C1 segment of cervical spinal cord (tissue), 14 donors: ENCODE measurements at regions not wholly inside any gene's neighbourhood (a gene's known extent, or its start where the extent isn't known, plus 50 kb on each side); places are given as distances from the start of the nearest gene placed in this dataset.

Experiments
- DNase-seq, 14 donors: peaks; one replicate each; lab custom pipeline; 2025; lab: John Stamatoyannopoulos, UW

DNA sequence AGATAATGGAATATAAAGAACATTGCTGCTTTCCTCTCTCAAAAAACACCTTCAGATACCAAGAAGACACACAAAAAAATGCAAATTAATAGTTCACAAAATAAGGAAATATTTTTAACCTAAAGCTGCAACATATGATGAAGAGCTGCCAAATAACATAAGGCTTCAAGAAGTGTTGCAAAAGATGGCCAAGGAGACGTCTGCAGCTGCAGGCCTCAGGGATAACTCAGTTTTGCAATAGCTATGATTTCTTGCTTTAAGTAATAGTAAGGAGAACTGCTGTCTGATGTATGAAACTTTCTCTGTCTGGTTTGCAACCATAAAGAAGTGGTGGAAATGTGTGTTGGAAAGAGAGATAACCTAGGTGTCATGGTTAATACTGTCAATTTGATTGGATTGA is 1237.5 kb downstream of the MRPL39 start:
- DNase-seq = no peak

GRCh38 chr21:24369278-24369677 is 1238.0 kb downstream of the MRPL39 start:
- DNase-seq = no peak

DNA sequence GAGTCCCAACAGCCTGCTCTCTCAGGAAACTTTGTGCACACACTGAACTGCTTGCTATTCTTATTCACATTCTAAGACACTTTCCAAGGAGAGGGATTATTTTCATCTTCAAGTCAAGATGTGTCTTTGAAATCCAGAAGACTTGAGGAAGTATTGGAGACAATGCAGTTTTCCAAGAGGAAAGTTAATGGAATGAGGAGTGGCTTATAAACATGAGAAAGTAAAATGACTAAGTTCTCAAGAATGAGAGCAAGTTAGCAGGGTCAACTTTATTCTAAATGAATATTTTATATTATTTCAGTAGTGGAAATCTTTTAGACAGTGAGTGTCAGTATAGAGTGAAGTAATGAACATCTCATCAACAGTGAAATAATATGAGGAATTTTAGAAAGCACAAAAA is 1239.3 kb downstream of the MRPL39 start:
- no peak for DNase-seq

DNA sequence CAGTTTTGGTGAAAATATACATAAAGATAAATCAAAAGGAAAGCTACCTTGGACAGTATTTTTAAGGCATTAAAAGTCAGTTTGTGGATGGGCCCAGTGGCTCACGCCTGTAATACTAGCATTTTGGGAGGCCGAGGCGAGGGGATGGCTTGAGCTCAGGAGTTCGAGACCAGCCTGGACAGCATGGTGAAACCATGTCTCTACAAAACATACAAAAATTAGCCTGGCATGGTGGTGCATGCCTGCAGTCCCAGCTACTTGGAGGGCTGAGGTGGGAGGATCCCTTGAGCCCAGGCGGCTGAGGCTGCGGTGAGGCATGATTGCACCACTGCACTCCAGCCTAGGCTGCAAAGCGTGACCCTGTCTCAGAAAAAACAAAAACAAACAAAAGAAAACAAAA is 1253.8 kb downstream of the MRPL39 start:
- no peak for DNase-seq

DNA sequence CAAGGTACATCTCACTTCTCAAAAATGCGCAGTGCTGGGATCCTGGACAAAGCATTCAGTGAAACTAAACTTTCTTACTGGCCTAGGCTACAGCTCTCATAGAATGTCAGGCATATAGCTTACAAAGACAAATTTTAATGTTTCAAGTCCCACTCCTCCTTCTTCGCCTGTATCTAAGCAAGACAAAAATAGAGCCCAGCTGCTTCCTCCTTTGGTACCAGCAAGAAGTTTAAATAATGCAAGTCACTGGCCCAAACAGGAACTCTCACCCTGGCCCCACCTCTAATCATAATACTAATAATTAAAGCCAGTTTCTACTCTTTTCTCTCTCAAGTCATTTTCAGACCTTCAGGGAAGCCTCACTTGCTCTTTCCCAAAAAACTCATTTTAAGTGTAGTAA is 1267.9 kb downstream of the MRPL39 start:
- DNase-seq = no peak

GRCh38 chr21:24336491-24336890 is 1270.8 kb downstream of the MRPL39 start:
- DNase-seq = no peak

- DNase-seq = no peak
These were observed 1283.7 kb downstream of the MRPL39 start for GRCh38 chr21:24323536-24323935.

DNA sequence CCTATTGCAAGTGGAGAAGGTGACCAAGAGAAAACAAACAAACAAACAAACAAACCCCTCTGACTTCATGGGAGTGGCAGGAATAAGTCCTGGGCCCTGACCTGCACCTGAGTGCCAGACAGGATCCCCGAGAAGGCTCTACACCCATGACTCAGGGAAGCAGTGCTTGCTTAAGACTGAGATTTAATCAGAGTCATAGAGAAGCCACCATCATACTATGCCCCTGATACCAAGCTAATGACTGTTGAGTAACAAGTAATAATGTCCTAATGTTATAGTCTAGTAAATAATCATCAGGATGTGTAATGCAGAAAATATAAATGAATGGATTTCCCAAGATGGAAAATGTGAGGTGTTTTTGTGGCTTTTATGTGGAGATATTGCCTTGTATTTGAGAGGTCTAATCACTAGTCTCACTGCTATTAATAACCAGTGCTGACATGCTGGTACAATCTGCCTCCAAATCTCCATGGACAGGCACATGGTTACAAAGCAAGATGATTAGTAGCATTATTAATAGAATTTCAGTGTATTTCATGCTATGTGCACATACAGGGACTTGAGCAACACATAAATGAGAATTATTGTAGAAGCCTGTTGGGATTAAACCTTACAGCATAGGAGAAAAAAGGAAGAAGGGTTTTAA is 1290.9 kb downstream of the MRPL39 start:
- no peak for DNase-seq

- no peak for DNase-seq
These were observed 1296.5 kb downstream of the MRPL39 start for GRCh38 chr21:24310788-24311187.

- DNase-seq = no peak
These were observed 1299.1 kb downstream of the MRPL39 start for GRCh38 chr21:24308183-24308582.

- no peak for DNase-seq
These were observed 1304.9 kb downstream of the MRPL39 start for GRCh38 chr21:24302400-24302799.

GRCh38 chr21:24298040-24298439 is 1309.2 kb downstream of the MRPL39 start:
- no peak for DNase-seq

DNA sequence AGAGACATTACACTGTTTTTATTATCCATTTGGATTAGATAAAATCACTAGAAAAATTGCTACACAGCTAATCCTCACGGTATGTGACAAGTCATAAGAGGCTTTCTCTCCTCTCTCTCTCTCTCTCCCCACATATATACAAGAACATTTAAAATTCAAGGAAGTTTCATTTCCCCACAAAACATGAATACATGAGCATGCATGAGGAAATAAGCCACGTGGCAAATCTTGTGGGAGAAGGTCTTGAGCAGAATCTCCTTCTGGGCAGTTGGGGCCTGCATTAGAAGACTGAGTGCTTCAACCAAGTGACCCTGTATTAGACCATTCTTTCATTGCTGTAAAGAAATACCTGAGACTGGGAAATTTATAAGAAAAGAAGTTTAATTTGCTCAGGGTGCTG is 1313.1 kb downstream of the MRPL39 start:
- no peak for DNase-seq

DNA sequence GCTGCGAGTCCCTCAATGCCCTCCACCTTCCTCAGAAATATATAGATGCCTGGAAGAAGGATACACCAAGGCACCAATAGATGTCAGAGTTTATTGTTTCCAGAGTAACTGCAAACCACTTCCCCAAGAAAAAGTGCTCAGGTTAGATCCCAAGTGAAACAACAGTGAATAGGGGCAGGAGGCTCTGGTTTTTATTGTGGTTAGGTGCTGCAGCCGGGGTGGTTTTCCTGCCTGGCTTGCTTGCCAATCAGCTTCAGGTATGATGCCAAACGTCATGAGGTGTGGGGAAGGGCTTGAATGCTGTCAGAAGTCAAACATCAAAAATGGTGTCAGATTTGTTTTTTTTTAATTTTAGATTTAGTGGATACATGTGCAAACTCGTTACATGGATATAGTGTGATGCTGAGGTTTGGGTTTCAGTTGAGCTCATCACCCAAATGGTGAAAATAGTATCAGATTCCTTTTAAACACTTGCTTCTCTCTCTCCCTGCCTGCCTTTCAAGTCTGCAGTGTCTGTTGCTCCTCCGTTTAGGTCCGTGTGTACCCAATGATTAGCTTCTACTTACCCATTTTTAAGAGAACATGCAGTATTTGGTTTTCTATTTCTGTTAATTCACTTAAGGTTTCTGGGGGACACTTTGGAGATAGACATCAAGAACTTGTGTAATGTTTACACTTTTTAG is 1317.0 kb downstream of the MRPL39 start:
- DNase-seq = no peak

DNA sequence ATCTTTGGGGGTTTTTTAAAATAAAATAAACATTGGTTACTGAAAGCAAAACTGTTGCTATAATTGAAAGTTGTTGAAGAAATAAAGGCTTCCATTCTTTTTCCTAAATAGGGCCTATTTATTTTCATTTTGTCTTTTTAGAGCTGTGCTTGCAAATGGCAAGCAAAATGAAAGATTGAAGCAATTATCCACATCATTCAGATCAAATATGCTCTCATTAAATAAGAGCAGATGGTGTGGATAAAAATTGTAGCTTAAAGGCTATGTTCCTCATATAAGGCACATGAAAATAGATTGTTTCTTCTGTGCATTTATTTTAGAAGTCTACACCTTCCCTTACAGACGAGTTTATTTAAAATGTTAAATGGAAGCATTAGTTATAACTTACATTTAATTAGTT is 1317.7 kb downstream of the MRPL39 start:
- DNase-seq = no peak

DNA sequence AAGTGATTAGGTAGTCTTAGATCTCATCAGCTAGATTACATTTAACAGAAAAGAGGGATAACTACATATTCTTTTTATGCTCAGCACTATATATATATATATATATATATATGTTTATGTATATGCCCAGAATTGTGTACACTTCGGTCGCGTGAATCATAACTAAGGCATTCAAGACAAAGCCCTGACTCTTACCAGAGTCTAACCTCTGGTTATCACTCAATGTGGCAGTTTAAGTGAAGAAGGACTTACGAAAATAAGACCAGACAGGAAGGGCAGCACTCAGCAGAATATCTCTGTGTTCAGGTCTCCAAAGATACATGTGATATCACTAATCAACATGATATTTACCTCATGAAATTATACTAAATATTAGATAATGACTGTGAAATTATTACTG is 1326.7 kb downstream of the MRPL39 start:
- no peak for DNase-seq

- DNase-seq = no peak
These were observed 1328.6 kb downstream of the MRPL39 start for GRCh38 chr21:24278711-24279110.

GRCh38 chr21:24276204-24276603 is 1331.1 kb downstream of the MRPL39 start:
- no peak for DNase-seq

- DNase-seq = no peak
These were observed 1331.7 kb downstream of the MRPL39 start for GRCh38 chr21:24275616-24276015.

- DNase-seq = no peak
These were observed 1334.8 kb downstream of the MRPL39 start for GRCh38 chr21:24272521-24272938.

- no peak for DNase-seq
These were observed 1341.3 kb downstream of the MRPL39 start for GRCh38 chr21:24265987-24266386.

DNA sequence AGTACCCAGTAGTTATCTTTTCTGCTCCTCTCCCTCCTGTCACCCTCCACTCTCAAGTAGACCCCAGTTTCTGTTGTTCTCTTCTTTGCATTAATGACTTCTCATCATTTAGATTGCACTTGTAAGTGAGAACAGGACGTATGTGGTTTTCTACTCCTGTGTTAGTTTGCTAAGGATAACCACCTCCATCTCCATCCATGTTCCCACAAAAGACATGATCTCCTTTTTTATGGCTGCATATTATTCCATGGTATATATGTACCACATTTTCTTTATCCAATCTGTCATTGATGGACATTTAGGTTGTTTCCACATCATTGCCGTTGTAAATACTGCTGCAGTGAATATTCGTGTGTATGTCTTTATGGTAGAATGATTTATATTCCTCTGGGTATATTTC is 1346.5 kb downstream of the MRPL39 start:
- no peak for DNase-seq

GRCh38 chr21:24259241-24259640 is 1348.0 kb downstream of the MRPL39 start:
- no peak for DNase-seq

GRCh38 chr21:24255591-24255990 is 1351.7 kb downstream of the MRPL39 start:
- no peak for DNase-seq
